Myocyte (in vitro differentiated cells): ENCODE measurements at regions not wholly inside any gene's neighbourhood (a gene's known extent, or its start where the extent isn't known, plus 50 kb on each side); places are given as distances from the start of the nearest gene placed in this dataset.

ENCODE experiments used
- DNase-seq: peaks from one replicate; pipeline ENCODE4 v3.0.0-alpha.2; 2012; ENCODE audit warnings: low read depth

GRCh38 chr5:27392716-27393115 lies 354.3 kb upstream of the CDH9 start:
- DNase-seq = peak; percentile 26

GRCh38 chr5:27389696-27390095 lies 351.3 kb upstream of the CDH9 start:
- DNase-seq = no peak

- no peak for DNase-seq
Observed at GRCh38 chr5:27388755-27389154, 350.4 kb upstream of the CDH9 start.

- no peak for DNase-seq
Observed at GRCh38 chr5:27387535-27388073, 349.2 kb upstream of the CDH9 start.

GRCh38 chr5:27381686-27382085 lies 343.3 kb upstream of the CDH9 start:
- DNase-seq = no peak

GRCh38 chr5:27377626-27378025 lies 339.2 kb upstream of the CDH9 start:
- no peak for DNase-seq

- no peak for DNase-seq
Observed at GRCh38 chr5:27353970-27354369, 315.6 kb upstream of the CDH9 start.

GRCh38 chr5:27353540-27353939 lies 315.2 kb upstream of the CDH9 start:
- no peak for DNase-seq

GRCh38 chr5:27341342-27341741 lies 303.0 kb upstream of the CDH9 start:
- DNase-seq = no peak

GRCh38 chr5:27336817-27337216 lies 298.4 kb upstream of the CDH9 start:
- no peak for DNase-seq

GRCh38 chr5:27328480-27328879 lies 290.1 kb upstream of the CDH9 start:
- DNase-seq = peak; percentile 51

GRCh38 chr5:27325513-27325912 lies 287.1 kb upstream of the CDH9 start:
- DNase-seq = peak; percentile 87

- no peak for DNase-seq
Observed at GRCh38 chr5:27318701-27319100, 280.3 kb upstream of the CDH9 start.

GRCh38 chr5:27316271-27316650 lies 277.9 kb upstream of the CDH9 start:
- DNase-seq = peak; percentile 71

- peak; percentile 83 for DNase-seq
Observed at GRCh38 chr5:27315363-27316270, 277.2 kb upstream of the CDH9 start.

- DNase-seq = no peak
Observed at GRCh38 chr5:27313549-27313948, 275.2 kb upstream of the CDH9 start.

- no peak for DNase-seq
Observed at GRCh38 chr5:27312291-27312893, 274.0 kb upstream of the CDH9 start.

- DNase-seq = peak; percentile 9
Observed at GRCh38 chr5:27311544-27311943, 273.2 kb upstream of the CDH9 start.

- no peak for DNase-seq
Observed at GRCh38 chr5:27308153-27308552, 269.8 kb upstream of the CDH9 start.

- DNase-seq = peak; percentile 3
Observed at GRCh38 chr5:27290172-27290571, 251.8 kb upstream of the CDH9 start.

- DNase-seq = no peak
Observed at GRCh38 chr5:27276119-27276518, 237.7 kb upstream of the CDH9 start.

- DNase-seq = no peak
Observed at GRCh38 chr5:27275345-27275744, 237.0 kb upstream of the CDH9 start.

- DNase-seq = no peak
Observed at GRCh38 chr5:27269766-27270165, 231.4 kb upstream of the CDH9 start.
